HFFc6 (cell line): ENCODE measurements at regions not wholly inside any gene's neighbourhood (a gene's known extent, or its start where the extent isn't known, plus 50 kb on each side); places are given as distances from the start of the nearest gene placed in this dataset.

ENCODE experiments used
- DNase-seq: peaks from one replicate; pipeline ENCODE4 v3.0.0-alpha.2; 2018
- H3K27ac Mint-ChIP-seq: 2 replicates; pipeline ENCODE4 v1.8.0; 2020; ENCODE audit warnings: mild to moderate bottlenecking, mixed read lengths
- H3K27me3 Mint-ChIP-seq: 2 replicates; pipeline ENCODE4 v1.8.0; 2021; ENCODE audit warnings: mild to moderate bottlenecking, moderate library complexity, mixed read lengths; ENCODE audit not compliant: insufficient read depth
- H3K36me3 Mint-ChIP-seq: 2 replicates; pipeline ENCODE4 v1.8.0; 2021; ENCODE audit warnings: low read depth, mixed read lengths
- H3K4me1 Mint-ChIP-seq: 2 replicates; pipeline ENCODE4 v1.8.0; 2020; ENCODE audit warnings: low read depth, mixed read lengths
- H3K4me3 Mint-ChIP-seq: 2 replicates; pipeline ENCODE4 v1.8.0; 2020; ENCODE audit warnings: mild to moderate bottlenecking, moderate library complexity, mixed read lengths
- H3K9me3 Mint-ChIP-seq: 2 replicates; pipeline ENCODE4 v1.8.0; 2020; ENCODE audit warnings: mild to moderate bottlenecking, mixed read lengths
- CTCF ChIP-seq: fragments of 200-600 bp; sonication (generic); IDR thresholded peaks from 2 replicates; pipeline ENCODE4 v1.5.0; 2021; ENCODE audit warnings: antibody characterized with exemption, mild to moderate bottlenecking

DNA sequence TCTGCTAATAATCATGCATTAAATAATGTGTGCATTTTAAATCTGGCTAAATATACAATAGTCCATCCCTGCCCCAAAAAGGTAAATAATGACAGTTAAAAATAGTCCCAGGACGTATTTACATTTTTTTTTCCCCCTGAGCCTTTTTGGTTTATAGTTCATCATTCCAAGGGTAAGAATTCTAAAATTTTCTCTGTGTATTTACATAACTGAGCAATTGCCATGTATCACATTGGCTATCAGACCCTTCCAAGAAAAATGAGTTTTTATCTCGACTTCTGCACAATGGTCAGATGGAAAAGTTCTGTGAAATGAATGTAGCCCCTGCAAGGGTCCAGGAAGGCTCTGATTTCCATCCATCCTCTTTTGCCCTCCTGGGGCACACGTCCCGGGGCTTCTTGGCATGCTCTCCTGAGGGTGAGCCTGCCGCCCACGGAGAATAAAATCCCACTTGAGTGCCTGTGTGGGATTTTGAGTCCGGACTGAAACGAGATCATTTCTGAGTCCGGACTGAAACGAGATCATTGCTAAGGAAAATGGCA, 94.1 kb upstream of the ANO1 start:
- DNase-seq = no peak
- Mint-ChIP-seq H3K9me3 (no peaks in the 10 kb centered on the region), H3K36me3 (no peaks in the 10 kb centered on the region), H3K27ac (no peak overlapping the region), H3K4me1 (no peaks in the 10 kb centered on the region), H3K27me3 (peaks cover 66% of the 10 kb centered on the region), H3K4me3 (no peak overlapping the region)
- TF ChIP-seq CTCF = no peak

DNA sequence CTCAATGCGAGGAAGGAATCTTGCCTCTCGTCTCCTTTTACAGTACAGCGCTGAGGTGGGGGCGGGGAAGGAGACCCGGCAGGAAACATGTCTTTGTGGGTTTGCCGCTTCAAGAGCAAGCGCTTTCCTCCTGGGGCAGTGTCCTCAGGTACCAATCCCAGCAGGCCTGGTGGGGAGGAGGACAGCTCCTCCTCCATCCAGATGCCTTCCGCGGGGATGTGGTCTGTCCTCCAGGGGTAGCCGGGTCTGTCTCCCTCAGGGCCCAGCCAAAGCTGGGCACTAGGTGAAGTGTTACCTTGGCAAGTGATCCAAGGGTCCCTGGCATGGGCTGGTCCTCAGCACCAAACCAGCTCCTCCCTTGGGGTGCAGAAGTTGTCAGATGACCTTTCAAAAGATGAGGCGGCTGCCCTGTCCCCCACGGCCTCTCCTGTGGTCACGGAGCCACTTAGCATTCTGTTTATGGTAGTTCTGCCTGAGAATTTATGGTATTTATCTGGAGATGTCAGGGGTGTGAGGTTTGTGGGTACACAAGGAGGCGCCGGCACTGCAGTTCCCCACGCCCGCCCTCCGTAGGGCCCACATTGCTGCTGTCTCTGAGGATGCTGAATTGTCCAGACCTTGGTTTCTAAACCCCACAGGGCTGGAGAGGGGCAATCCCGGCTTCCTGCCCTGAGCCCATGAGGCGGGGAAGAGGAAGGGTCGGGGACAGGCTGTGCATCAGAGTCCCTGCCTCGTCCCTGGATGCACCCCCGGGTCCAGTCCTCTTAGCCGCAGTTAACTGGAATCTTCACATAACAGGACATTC, 93.5 kb upstream of the ANO1 start:
- Mint-ChIP-seq H3K9me3 (no peaks in the 10 kb centered on the region), H3K27me3 (peaks cover 65% of the 10 kb centered on the region)

GRCh38 chr11:69985331-69985640, 92.8 kb upstream of the ANO1 start:
- Mint-ChIP-seq H3K4me3 (no peak overlapping the region), H3K27me3 (peaks cover 60% of the 10 kb centered on the region)
- no peak for TF ChIP-seq CTCF

More for the DNA sequence above, 93.5 kb upstream of the ANO1 start:
- no peak for DNase-seq
- no peak overlapping the region for H3K4me3 Mint-ChIP-seq
- no peaks in the 10 kb centered on the region for H3K4me1 Mint-ChIP-seq
- no peak for TF ChIP-seq CTCF
- H3K36me3 Mint-ChIP-seq = no peaks in the 10 kb centered on the region
- H3K27ac Mint-ChIP-seq = no peak overlapping the region

GRCh38 chr11:69985641-69986439, 92.3 kb upstream of the ANO1 start:
- Mint-ChIP-seq H3K27ac (no peak overlapping the region), H3K4me3 (no peak overlapping the region), H3K9me3 (no peaks in the 10 kb centered on the region), H3K27me3 (peaks cover 62% of the 10 kb centered on the region), H3K4me1 (no peaks in the 10 kb centered on the region), H3K36me3 (no peaks in the 10 kb centered on the region)
- TF ChIP-seq CTCF = no peak
- DNase-seq = no peak

More at GRCh38 chr11:69985331-69985640, 92.8 kb upstream of the ANO1 start:
- Mint-ChIP-seq H3K4me1 (no peaks in the 10 kb centered on the region), H3K27ac (no peak overlapping the region), H3K36me3 (no peaks in the 10 kb centered on the region), H3K9me3 (no peaks in the 10 kb centered on the region)
- DNase-seq = no peak

DNA sequence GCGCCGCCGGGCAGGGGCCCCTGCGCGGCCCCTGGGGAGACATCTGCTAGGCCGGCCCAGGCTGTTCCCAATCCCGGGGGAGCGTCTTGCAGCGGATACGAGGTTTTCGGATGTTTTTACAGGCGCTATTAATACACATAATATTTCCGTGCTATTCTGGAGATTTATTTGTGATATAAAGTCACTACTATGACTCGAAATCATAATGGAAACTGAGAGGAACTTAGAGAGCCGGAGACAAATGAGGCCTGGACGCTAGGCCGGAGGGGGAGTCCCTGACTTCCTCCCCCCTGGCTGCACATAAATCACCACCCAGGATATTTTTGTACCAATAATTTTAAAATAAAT, 91.7 kb upstream of the ANO1 start:
- H3K4me1 Mint-ChIP-seq = no peaks in the 10 kb centered on the region
- H3K27me3 Mint-ChIP-seq = peaks cover 66% of the 10 kb centered on the region
- H3K4me3 Mint-ChIP-seq = no peak overlapping the region
- TF ChIP-seq CTCF = no peak
- no peaks in the 10 kb centered on the region for H3K36me3 Mint-ChIP-seq
- H3K9me3 Mint-ChIP-seq = no peaks in the 10 kb centered on the region
- DNase-seq = no peak
- no peak overlapping the region for H3K27ac Mint-ChIP-seq
